GM19328 (cell line): ENCODE measurements at regions not wholly inside any gene's neighbourhood (a gene's known extent, or its start where the extent isn't known, plus 50 kb on each side); places are given as distances from the start of the nearest gene placed in this dataset.

Experiments
- ATAC-seq: cut with Tn5 transposase; IDR thresholded peaks from one replicate; pipeline ENCODE4 v1.9.1; 2021; ENCODE audit warnings: mild to moderate bottlenecking, moderate library complexity; ENCODE audit not compliant: unreplicated experiment

DNA sequence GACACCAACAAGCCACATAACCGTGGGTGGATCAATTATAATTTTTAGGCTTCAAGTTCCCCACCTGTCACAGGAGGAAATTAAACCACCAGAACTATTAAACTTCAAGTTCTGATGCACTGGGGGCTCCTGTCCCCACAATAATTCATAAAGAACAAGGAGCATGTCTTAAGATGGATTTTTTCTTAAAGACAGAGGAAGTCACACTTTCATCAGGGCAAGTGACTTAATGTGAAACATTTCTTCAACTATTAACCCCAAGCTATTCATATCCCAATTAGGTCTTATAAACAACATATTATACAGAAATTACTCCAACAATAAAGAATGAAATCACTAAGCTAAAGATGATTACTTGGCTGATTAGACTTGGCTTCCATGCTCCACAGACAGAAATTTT, 292.5 kb downstream of the ETAA1 start:
- no peak for ATAC-seq

DNA sequence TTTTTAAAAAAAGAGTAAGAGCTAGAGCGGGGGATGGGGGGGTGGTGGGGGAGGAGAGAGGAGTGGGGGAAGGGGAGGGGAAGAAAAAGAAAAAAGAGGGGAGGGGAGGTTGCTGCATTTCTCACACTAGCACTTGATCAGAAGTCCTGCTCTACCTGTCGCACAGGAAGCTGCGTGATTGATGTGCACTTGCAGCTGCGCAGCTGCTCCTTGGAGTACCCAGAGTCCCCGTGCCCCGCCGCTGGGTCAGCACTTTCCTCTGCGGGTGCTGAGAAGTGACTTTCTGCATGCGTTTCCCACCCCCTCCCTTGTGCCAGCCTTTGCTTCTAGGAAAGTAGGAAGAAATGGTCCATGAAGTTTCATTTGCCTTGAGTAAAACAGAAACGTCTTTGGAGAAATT, 297.3 kb downstream of the ETAA1 start:
- ATAC-seq, result no peak

DNA sequence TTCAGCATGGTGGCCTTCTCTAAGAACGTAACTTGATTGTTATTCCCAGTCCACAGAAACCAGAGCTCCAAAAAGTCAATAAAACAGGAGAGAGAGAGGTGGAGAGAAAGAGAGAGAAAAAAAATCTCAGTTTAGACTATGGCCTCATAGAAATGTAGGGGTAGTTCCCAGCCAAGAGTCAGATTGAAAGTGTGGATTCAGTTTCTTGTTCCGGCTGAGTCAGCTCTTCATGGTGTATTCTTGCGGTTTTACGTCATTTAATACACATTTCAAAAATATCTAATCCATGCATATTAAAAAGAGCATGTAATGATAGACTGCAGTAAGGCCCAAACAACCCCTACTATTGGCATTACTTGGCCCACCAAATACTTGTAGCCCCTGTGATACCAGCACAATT, 303.9 kb downstream of the ETAA1 start:
- no peak for ATAC-seq

DNA sequence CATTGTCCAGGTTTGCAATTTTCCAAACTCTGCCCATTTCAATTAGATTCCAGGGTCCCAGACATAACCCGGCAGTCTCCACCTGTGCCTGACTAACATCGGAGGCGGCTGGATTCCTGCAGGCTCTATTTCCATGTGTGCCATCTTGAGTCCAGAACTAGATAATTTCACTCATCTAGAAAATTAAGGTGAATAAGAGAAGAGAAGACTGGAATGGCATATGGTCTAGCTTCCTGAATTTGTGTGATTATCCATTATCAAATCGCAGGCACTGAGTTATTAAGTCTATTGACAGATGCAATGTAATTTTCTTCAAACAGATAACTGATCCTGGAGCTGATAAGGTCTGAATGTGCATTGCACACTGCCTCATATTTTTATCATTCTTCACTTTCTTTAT, 305.2 kb downstream of the ETAA1 start:
- no peak for ATAC-seq

DNA sequence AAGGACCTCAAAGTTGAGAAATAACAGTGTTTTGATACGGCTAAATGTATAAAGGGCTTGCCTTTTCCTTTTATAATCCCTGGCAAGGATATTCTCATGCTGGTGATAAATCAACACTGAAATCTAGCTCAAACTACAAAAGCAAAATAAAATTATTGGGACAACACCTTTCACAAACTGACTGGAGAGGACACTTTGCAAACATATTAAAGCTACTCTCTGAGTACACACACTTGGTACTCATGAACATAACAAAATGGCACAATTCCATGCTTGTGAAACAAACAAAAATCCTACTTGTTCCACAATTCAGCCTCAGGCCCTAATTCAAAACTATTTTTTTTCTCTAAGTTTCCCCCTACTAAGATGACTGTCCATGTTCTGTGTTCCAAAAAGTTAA, 305.8 kb downstream of the ETAA1 start:
- ATAC-seq, result no peak

DNA sequence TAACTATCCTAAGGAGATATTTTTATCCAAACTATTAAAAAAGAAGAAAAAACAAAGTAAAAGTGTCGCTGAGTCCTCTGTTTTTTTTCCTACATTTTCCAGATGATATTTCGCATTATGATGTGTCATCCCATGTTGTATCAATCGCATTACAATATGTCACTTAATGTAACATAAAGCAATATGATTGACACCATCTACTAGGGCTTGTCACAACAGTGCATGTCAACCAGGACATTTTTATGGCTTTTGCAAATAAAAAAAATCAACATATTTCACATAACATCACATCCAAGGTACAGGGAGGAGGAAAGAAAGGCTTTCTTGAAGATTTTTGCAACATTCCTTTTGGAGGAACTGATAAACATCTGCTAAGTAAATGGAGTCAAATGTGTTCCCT, 308.9 kb downstream of the ETAA1 start:
- ATAC-seq, result no peak

DNA sequence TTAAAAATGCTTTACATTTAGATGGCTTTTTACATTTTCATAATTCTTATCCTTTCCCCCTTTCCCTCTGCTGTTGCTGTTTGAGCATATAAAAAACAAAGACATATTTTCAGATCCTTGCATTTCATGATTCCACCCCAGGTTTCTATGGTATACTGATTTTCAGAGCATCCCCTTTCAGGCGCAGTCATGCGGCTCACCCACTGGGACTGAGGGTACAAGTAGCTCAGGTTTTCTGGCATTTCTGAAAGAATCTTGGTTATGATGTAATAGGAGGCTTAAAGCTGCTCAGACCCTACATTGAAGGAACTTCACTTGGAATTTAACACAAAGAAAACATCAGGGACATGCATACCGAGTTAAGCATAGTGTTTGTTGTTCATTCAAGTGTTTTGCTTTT, 310.8 kb downstream of the ETAA1 start:
- ATAC-seq, result no peak

DNA sequence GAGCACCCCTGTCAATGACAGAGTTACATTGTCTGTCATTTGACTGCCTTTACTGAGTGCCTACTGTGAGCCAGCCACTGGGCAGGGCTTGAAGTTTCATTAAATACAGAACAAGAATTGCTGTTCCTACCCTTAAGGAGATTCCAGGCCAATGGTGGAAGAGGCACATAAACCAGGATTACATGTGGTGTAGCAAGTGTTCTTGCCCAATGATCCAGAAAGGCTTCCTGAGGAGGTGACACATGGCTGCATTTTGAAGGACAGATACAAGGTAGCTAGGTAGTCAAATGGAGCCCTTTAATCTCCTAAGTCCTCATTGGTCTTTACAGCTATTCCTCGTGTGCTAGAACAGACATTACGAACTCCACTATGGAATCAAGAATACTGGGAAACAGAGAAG, 312.7 kb downstream of the ETAA1 start:
- ATAC-seq, result no peak

DNA sequence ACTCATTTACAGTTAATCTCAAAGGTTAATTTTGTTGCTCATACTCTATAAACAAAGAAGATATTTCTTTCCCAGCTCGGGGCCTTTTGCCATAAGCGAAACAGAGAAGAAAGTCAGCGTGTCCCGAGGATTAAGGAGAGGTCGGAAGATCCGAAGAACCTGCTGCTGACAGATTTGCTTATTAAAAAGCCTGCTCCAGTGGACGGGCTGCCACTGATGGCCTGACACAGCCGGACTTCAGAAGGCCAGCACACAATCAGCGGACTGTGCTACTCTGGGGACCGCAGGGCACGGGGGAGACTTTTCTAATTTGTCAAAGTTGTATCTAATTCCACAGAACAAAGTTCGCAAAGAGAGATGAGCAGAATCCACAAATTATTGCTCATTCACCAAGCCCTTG, 315.4 kb downstream of the ETAA1 start:
- no peak for ATAC-seq

DNA sequence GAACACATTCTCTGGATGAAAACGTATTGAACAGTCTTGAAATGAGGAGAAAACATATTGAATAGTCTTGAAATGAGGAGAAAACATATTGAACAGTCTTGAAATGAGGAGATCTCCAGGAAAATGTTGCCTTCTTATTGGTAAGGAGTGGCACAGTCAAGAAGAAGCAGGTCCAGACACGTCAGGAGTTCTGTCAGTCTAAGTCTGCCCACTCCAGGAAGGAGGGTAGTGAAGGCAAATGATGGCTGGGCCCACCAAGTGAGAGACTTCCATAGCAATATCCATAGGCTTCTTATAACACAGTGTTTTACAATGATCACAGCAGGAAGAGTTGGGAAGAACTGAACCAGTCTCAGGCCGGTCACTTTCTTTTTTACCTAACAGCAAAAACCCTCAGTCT, 316.2 kb downstream of the ETAA1 start:
- ATAC-seq, result no peak

DNA sequence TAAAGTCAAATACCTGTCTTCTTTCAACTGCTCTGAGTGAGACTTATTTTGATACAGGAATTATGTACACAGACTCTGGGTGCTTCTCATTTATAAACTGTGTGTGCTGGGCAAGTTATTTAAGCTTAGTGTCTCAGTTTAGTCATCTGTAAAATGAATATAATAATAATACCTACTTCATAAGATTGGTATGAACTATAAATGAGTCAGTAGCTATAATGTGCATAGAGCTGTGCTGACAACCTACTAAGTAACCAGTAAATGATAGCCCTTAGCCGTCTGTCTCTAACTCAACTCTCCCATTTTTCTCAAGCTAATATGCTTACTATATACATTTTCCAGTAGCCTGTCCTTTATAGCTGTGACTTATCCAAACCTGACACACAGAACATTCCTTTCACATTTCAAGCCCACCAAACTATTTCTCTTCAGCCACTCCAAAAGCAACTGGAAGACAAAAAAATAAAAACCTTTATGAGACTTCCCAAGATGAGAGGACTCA, 319.8 kb downstream of the ETAA1 start:
- ATAC-seq, result no peak

DNA sequence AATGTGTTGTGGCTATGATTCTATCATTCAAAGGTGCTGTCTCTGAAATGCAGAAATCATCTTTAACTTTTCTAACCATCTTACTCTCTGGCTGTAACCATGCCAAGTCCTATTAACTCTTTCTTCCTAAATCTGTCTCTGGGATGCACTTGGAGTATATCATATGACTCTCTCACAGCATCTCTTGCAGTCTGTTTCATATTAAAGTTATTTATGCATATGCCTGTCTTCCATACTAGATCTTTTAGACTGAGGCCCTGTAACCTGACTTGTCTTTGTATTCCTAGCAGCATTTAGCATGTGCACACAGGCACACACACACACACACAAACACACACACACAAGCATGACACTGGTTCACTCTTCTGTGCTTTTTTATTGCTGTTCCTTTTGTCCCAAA, 320.6 kb downstream of the ETAA1 start:
- ATAC-seq, result no peak

DNA sequence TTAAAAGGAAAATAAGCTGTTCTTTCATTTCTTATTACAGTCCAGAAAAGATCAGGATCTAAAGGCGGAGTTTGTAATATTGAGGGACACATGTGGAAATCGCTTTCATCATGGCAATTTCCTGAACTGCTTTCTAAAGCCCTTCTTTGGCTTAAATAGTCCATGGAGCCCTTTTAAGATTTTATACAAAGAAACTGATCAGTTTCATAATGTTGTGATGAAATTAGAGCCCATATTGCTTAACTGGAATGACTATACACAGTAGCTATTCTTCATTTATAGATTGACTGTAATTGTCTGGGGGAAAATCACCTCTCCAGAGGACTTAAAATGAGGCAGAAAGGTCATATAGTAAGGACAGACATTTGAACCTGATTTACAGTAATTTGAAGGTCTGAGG, 322.2 kb downstream of the ETAA1 start:
- no peak for ATAC-seq

DNA sequence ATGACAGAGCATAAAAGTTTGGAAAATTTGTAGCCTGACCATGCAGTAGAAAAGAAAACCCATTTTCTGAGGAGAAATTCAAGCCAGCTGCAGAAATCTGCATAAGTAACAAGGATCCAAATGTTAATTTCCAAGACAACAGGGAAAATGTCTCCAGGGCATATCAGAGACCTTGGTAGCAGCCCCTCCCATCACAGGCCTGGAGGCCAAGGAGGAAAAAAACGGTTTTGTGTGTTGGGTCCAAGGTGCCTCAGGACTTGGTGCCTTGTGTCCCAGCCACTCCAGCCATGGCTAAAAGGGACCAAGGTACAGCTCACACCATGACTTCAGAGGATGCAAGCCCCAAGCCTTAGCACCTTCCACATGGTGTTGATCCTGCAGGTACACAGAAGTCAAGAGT, 324.4 kb downstream of the ETAA1 start:
- ATAC-seq, result no peak

DNA sequence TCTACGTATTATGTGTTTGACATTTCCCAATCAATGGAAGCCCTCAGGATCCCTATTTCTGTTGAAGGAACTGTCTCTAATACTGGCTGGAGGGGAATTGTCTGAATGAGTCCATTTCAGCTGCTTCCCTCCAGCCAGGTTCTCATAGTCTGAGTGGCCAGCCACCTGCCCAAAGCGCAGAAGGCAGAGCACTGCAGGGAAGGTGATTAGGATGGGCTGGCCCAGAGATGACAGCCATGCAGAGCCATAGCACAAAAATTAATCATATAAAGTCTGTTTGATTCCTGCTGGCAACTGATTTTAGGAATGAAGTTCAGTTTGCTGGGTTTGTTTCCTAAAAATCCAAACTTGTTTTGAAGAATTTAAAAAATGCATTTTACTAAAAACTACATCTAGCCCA, 327.1 kb downstream of the ETAA1 start:
- no peak for ATAC-seq

DNA sequence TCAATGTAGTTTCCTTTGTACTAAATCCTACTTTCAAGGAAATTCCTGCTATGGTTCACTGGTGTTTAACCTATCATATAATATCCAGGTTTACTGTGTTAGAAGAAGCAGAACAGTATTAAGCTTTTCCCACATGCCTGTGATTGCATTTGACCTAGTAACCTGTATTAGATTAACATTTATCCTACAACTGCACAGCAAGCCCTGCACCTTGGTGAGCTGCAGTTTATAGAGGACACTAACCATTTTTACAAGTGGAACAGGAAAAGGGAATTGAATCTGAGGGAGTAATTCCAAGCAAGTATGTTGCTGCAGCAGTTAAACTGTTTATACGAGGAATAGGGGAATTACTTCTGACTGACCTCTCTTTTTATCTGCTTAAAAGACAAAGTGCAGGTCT, 328.6 kb downstream of the ETAA1 start:
- ATAC-seq, result no peak

DNA sequence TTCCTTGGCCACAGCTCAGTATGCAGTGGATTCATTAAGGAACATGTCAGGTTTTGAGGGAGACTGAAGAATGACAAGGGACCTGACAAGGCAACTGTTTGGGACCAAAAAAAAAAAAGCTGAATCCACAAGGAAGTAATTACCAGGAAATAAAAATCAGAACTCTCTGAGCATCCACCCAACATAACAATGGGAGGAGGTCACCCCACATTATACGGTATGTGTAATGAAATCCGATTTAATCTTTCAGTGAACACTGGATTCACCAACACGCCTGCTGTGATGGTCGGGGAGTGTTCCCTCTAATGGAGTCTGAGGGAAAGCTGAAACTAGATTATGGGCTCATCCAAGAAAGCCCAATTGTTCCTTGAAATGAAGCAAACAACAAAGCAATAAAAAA, 329.3 kb downstream of the ETAA1 start:
- ATAC-seq, result no peak

DNA sequence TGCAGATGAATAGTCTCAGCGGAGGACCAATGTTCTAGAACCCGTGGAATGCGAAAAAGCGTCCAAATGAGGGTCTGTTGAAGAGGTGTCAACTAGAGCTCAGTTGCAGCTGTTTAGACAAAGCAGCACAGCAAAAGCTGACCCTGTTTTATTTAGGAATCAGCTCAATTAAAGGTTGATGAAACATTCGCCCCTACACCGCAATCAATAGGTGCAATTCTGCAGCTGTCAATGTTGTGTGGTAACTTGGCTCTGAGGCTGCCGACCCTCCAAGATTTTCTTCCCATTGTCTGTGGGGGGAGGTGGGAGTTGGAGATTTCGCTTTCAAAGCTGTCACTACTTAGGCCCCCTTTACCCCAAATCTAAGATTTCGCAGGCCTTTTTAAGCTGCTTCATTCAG, 330.0 kb downstream of the ETAA1 start:
- ATAC-seq, result no peak

DNA sequence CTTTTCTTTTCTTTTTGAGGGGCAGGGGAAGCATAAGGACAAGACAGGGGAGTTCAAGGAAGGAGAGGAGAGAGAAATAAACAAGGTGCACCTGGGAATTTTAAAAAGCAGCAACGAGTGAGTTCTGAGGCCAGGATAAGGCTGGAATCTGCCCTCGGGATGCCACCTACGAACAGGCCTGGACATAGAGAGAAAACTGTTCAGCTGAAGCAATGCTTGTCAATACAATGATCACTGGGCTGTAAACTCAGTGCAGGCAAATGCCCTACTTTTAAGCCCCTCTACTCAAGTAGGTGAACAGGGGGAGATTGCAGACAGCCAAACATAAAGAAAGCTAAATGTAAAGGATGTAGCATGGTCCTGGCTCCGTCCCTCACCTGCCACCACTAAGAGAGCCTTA, 330.5 kb downstream of the ETAA1 start:
- ATAC-seq, result no peak

DNA sequence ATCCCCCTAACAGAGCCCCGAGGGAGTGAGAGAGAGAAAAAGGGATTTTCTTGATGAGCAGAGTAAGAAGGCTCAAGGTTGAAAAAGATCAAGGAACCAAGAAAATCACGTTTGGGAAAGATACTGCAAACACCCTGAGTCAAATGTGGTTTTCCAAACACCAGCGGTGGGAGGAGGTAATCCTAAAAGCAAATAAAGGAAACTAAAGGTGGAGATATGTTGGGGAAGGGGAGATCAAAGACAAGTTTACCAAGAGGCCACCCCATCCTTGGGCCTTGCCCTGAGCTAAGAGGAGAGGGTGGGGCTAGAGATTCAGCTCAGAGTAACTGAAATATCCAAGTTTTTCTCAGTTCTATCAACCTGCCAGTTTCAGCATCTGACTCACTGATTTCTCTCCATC, 332.3 kb downstream of the ETAA1 start:
- no peak for ATAC-seq

DNA sequence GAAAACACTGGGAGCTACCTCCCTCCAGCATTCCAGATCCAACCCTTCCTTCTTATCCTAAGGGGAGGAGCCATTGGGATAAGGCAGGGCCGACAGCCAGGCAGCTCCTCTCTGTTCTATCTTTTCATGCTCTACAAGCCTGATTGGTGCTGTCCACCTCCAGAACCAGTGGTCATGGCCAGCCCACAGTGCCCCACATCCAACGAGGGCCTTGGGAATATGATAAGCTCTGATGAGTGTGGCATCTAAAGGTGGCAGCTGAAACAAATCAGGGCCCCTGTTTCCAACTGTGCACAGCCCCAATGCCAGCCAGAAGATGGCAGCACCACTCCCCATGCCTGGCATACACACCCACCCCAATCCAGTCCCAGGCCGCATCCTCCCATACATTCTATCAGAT, 329.3 kb downstream of the C1D start:
- ATAC-seq, result no peak

DNA sequence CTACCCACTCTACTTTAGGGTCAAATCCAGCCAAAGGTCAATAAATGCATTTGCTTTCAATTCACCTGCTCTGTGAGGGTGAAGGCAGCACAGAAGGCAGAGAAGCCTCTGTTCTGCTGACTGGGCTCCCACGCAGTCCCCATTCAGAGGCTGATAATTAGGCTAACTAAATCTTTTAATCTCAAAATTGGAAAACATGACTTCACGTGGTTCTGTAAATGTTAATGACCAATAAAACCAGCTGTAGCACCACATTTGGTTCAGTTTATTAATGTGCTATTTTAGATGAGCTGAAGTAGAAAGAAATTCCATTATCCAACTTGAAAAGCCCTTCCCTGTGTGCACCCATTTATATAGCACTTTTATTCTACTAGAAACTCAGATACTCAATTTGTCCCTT, 310.6 kb downstream of the C1D start:
- no peak for ATAC-seq

DNA sequence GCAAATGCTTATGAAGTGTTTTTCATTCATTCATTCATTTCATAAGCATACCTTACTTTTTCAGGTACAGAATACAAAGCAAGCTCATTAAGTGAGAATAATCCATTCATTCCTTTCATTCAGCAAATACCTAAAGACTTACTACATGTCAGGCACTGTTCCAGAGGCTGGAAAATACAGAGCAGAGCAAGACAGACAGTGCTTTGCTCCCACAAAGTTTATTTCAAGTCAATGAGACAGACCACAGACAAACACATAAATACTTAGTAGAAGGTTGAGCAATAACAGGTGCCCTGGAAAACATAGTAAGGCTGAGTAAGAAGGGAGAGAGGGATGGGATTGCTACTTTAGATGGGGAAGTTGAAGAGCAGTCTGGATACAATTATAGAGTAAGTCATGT, 309.8 kb downstream of the C1D start:
- no peak for ATAC-seq
